Upper lobe of left lung (tissue), 6 donors: ENCODE measurements at regions not wholly inside any gene's neighbourhood (a gene's known extent, or its start where the extent isn't known, plus 50 kb on each side); places are given as distances from the start of the nearest gene placed in this dataset.

Experiments
- ATAC-seq, 2 donors: fragments of 200-7000 bp; cut with Tn5 transposase; one replicate each; pipeline ENCODE4 v1.9.1; 2022; ENCODE audit warnings: mild to moderate bottlenecking in 2 of 2, moderate library complexity in 2 of 2; ENCODE audit not compliant: low FRiP score in 2 of 2
- DNase-seq, 2 donors: peaks; one replicate each; pipeline ENCODE4 v3.0.0-alpha.2; 2019 to 2020
- H3K27ac ChIP-seq, 4 donors: fragments of 200-600 bp; sonication (generic); one replicate each; pipeline ENCODE4 v1.5.1; 2016 to 2019
- H3K27me3 ChIP-seq, 4 donors: fragments of 200-600 bp; sonication (generic); one replicate each; pipeline ENCODE4 v1.5.1; 2017 to 2019
- H3K36me3 ChIP-seq, 4 donors: fragments of 200-600 bp; sonication (generic); one replicate each; pipeline ENCODE4 v1.5.1; 2016 to 2019
- H3K4me1 ChIP-seq, 4 donors: fragments of 200-600 bp; sonication (generic); one replicate each; pipeline ENCODE4 v1.5.1; 2018 to 2019
- H3K4me3 ChIP-seq, 4 donors: fragments of 200-600 bp; sonication (generic); one replicate each; pipeline ENCODE4 v1.5.1; 2017 to 2019; ENCODE audit warnings: mild to moderate bottlenecking in 2 of 4, moderate library complexity in 1 of 4
- H3K9me3 ChIP-seq, 4 donors: fragments of 200-600 bp; sonication (generic); one replicate each; pipeline ENCODE4 v1.5.1; 2018 to 2019
- CTCF ChIP-seq, 6 experiments: fragments of 450-650 bp in 4 of 6; fragments of 200-600 bp in 2 of 6; sonication (generic) in 2 of 6; IDR thresholded peaks; one replicate each; pipeline ENCODE4 v1.5.1; 2016 to 2019; ENCODE audit warnings: antibody characterized with exemption in 6 of 6
- EP300 ChIP-seq, 4 donors: sonication (generic); formaldehyde crosslinking; IDR thresholded peaks; one replicate each; pipeline ENCODE4 v1.5.1; 2017; ENCODE audit warnings: antibody characterized with exemption in 4 of 4, control low read depth in 2 of 4
- POLR2A ChIP-seq, 4 donors: fragments of 450-650 bp; IDR thresholded peaks; one replicate each; pipeline ENCODE4 v1.5.1; 2016 to 2017; ENCODE audit warnings: antibody characterized with exemption in 4 of 4, mild to moderate bottlenecking in 2 of 4
- POLR2AphosphoS5 ChIP-seq, 2 donors: sonication (generic); formaldehyde crosslinking; IDR thresholded peaks; one replicate each; pipeline ENCODE4 v1.5.1; 2017; ENCODE audit warnings: antibody characterized with exemption in 2 of 2
- WGBS, 2 donors: methylation state at CpG; one replicate each; pipeline ENCODE4 v1.1.5; 2017 to 2018; 5-methylcytosine and 5-hydroxymethylcytosine counted together
- donor health status: DM: no; HTN: no; CAD: no; lungs with moderate emphysema.
- donor health status: DM: no; HTN: yes; CAD: no; lungs with severe emphysema.

GRCh38 chr18:6574631-6575030 lies 154.9 kb upstream of the ARHGAP28 start:
- Histone ChIP-seq H3K36me3 (no peaks in the 10 kb centered on the region), H3K4me1 (no peaks in the 10 kb centered on the region), H3K27ac (no peak overlapping the region), H3K9me3 (no peaks in the 10 kb centered on the region), H3K4me3 (no peak overlapping the region), H3K27me3 (no peaks in the 10 kb centered on the region)
- no peak for ATAC-seq
- no peak for DNase-seq
- TF ChIP-seq POLR2A (IDR thresholded peaks at IDR 0.05) (no peak), CTCF (IDR thresholded peaks at IDR 0.05) (no peak), POLR2AphosphoS5 (IDR thresholded peaks at IDR 0.05) (no peak), EP300 (IDR thresholded peaks at IDR 0.05) (no peak)
- 91 to 97% methylated on average over 1 of the region's 1 CpG for WGBS, 2 donors

- TF ChIP-seq EP300 (IDR thresholded peaks at IDR 0.05) (no peak), CTCF (IDR thresholded peaks at IDR 0.05) (no peak), POLR2A (IDR thresholded peaks at IDR 0.05) (no peak), POLR2AphosphoS5 (IDR thresholded peaks at IDR 0.05) (no peak)
- ATAC-seq (no peak), DNase-seq (peak in 1 of 2 donors; percentile 29)
- Histone ChIP-seq H3K36me3 (no peaks in the 10 kb centered on the region), H3K27ac (no peak overlapping the region), H3K9me3 (no peaks in the 10 kb centered on the region), H3K4me1 (no peaks in the 10 kb centered on the region), H3K4me3 (no peak overlapping the region), H3K27me3 (no peaks in the 10 kb centered on the region)
- 92 to 93% methylated on average over 10 of the region's 10 CpGs for WGBS, 2 donors
Measured at GRCh38 chr18:6575908-6576307, 153.6 kb upstream of the ARHGAP28 start.

GRCh38 chr18:6576718-6577375 lies 152.7 kb upstream of the ARHGAP28 start:
- DNase-seq = no peak
- Histone ChIP-seq H3K27ac (no peak overlapping the region), H3K36me3 (no peaks in the 10 kb centered on the region), H3K4me3 (no peak overlapping the region), H3K27me3 (no peaks in the 10 kb centered on the region), H3K9me3 (no peaks in the 10 kb centered on the region), H3K4me1 (no peaks in the 10 kb centered on the region)
- ATAC-seq = no peak
- TF ChIP-seq CTCF (IDR thresholded peaks at IDR 0.05) (no peak), POLR2A (IDR thresholded peaks at IDR 0.05) (no peak), EP300 (IDR thresholded peaks at IDR 0.05) (no peak), POLR2AphosphoS5 (IDR thresholded peaks at IDR 0.05) (no peak)
- 85 to 94% methylated on average over 5 of the region's 5 CpGs for WGBS, 2 donors

GRCh38 chr18:6578686-6579085 lies 150.8 kb upstream of the ARHGAP28 start:
- H3K36me3 ChIP-seq = no peaks in the 10 kb centered on the region
- no peak overlapping the region for H3K4me3 ChIP-seq
- WGBS, 2 donors = 89 to 94% methylated on average over 2 of the region's 2 CpGs
- H3K27me3 ChIP-seq = no peaks in the 10 kb centered on the region
- TF ChIP-seq CTCF (IDR thresholded peaks at IDR 0.05) (no peak), POLR2AphosphoS5 (IDR thresholded peaks at IDR 0.05) (no peak), POLR2A (IDR thresholded peaks at IDR 0.05) (no peak), EP300 (IDR thresholded peaks at IDR 0.05) (no peak)
- ATAC-seq = no peak
- DNase-seq = no peak
- H3K27ac ChIP-seq = no peak overlapping the region
- H3K4me1 ChIP-seq = no peaks in the 10 kb centered on the region
- no peaks in the 10 kb centered on the region for H3K9me3 ChIP-seq

GRCh38 chr18:6579486-6579885 lies 150.0 kb upstream of the ARHGAP28 start:
- ATAC-seq (no peak), DNase-seq (no peak)
- Histone ChIP-seq H3K27me3 (no peaks in the 10 kb centered on the region), H3K4me3 (no peak overlapping the region), H3K4me1 (no peaks in the 10 kb centered on the region), H3K36me3 (no peaks in the 10 kb centered on the region), H3K9me3 (no peaks in the 10 kb centered on the region), H3K27ac (no peak overlapping the region)
- 69 to 72% methylated on average over 5 of the region's 5 CpGs for WGBS, 2 donors
- TF ChIP-seq CTCF (IDR thresholded peaks at IDR 0.05) (no peak), EP300 (IDR thresholded peaks at IDR 0.05) (no peak), POLR2A (IDR thresholded peaks at IDR 0.05) (no peak), POLR2AphosphoS5 (IDR thresholded peaks at IDR 0.05) (no peak)
